Activated effector memory CD4-positive, alpha-beta T cell treated with Interleukin-2 at 50 U/mL for 16 hours (primary cell): ENCODE measurements at regions not wholly inside any gene's neighbourhood (a gene's known extent, or its start where the extent isn't known, plus 50 kb on each side); places are given as distances from the start of the nearest gene placed in this dataset.

Experiments
- DNase-seq: peaks from one replicate; pipeline ENCODE4 v3.0.0-alpha.2; 2020

GRCh38 chr20:24256307-24256706 lies 213.1 kb upstream of the SYNDIG1 start:
- DNase-seq = no peak

GRCh38 chr20:24254480-24254879 lies 214.9 kb upstream of the SYNDIG1 start:
- no peak for DNase-seq

GRCh38 chr20:24253321-24253720 lies 216.1 kb upstream of the SYNDIG1 start:
- no peak for DNase-seq

GRCh38 chr20:24245094-24245493 lies 224.3 kb upstream of the SYNDIG1 start:
- no peak for DNase-seq

GRCh38 chr20:24242763-24243162 lies 226.7 kb upstream of the SYNDIG1 start:
- no peak for DNase-seq

GRCh38 chr20:24241466-24241865 lies 228.0 kb upstream of the SYNDIG1 start:
- no peak for DNase-seq

GRCh38 chr20:24236963-24237362 lies 232.5 kb upstream of the SYNDIG1 start:
- no peak for DNase-seq

GRCh38 chr20:24236201-24236600 lies 233.2 kb upstream of the SYNDIG1 start:
- DNase-seq = no peak

GRCh38 chr20:24235296-24236175 lies 233.9 kb upstream of the SYNDIG1 start:
- DNase-seq = no peak

GRCh38 chr20:24227600-24227999 lies 239.0 kb upstream of the GGTLC1 start:
- DNase-seq = no peak

GRCh38 chr20:24212494-24212893 lies 223.9 kb upstream of the GGTLC1 start:
- no peak for DNase-seq

- DNase-seq = no peak
These were observed 223.4 kb upstream of the GGTLC1 start for GRCh38 chr20:24211972-24212371.

GRCh38 chr20:24210356-24210755 lies 221.8 kb upstream of the GGTLC1 start:
- no peak for DNase-seq

GRCh38 chr20:24208652-24209051 lies 220.1 kb upstream of the GGTLC1 start:
- no peak for DNase-seq

GRCh38 chr20:24207803-24208300 lies 219.3 kb upstream of the GGTLC1 start:
- no peak for DNase-seq

GRCh38 chr20:24206995-24207394 lies 218.4 kb upstream of the GGTLC1 start:
- DNase-seq = no peak

- no peak for DNase-seq
These were observed 215.1 kb upstream of the GGTLC1 start for GRCh38 chr20:24203526-24204183.

- no peak for DNase-seq
These were observed 210.9 kb upstream of the GGTLC1 start for GRCh38 chr20:24199501-24199900.

GRCh38 chr20:24194143-24194542 lies 205.6 kb upstream of the GGTLC1 start:
- no peak for DNase-seq

GRCh38 chr20:24190905-24191304 lies 202.3 kb upstream of the GGTLC1 start:
- DNase-seq = no peak

GRCh38 chr20:24185791-24186190 lies 197.2 kb upstream of the GGTLC1 start:
- no peak for DNase-seq

- DNase-seq = no peak
These were observed 192.6 kb upstream of the GGTLC1 start for GRCh38 chr20:24181151-24181550.

- no peak for DNase-seq
These were observed 180.7 kb upstream of the GGTLC1 start for GRCh38 chr20:24169256-24169655.

- DNase-seq = no peak
These were observed 177.8 kb upstream of the GGTLC1 start for GRCh38 chr20:24166412-24166811.

GRCh38 chr20:24166123-24166381 lies 177.5 kb upstream of the GGTLC1 start:
- no peak for DNase-seq
